Heart left ventricle (tissue), 13 donors: ENCODE measurements at regions not wholly inside any gene's neighbourhood (a gene's known extent, or its start where the extent isn't known, plus 50 kb on each side); places are given as distances from the start of the nearest gene placed in this dataset.

Source experiments
- POLR2A ChIP-seq, 2 donors: fragments of 450-650 bp; IDR thresholded peaks; one replicate each; pipeline ENCODE4 v1.6.1; 2017; ENCODE audit warnings: antibody characterized with exemption in 2 of 2, mild to moderate bottlenecking in 2 of 2, moderate library complexity in 2 of 2
- TF ChIP-seq, protein P1 (sequence below), 12 donors: fragments of 200-600 bp; sonication (generic) in 4 of 12; IDR thresholded peaks; one replicate each; pipeline versions ENCODE4 v1.5.0 to v1.8.0; 2018 to 2022; ENCODE audit warnings: antibody characterized with exemption in 12 of 12, mild to moderate bottlenecking in 5 of 12
- donor health status: ischemic (EF 13 %, LVEDD 7.1; RV severe dilation, severe dysfunction).
- donor health status: DM: no; HTN: yes; CAD: no.
- donor health status: DM: no; HTN: no; CAD: no.
- donor health status: ischemic (EF 25% LVEDD 6.9; RV normal size, moderate dysfunction).
- donor health status: ischemic (EF 25% LVEDD 5.7; RV mildly dilated, moderate dysfunction).
- donor health status: ischemic (EF 35%, LVEDD 5.7; RV mildly dilated, moderate dysfunction).
- donor health status: nonischemic (EF 11% LVEDD 7.7; RV severe dilation, severe dysfunction).
- donor health status: DM: yes; HTN: yes; CAD: no.
- donor health status: PGD.
- donor health status: ischemic (EF 29% LVEDD 5.4; RV normal size, mild dysfunction).
- donor health status: nonischemic (EF 23%, LVEDD 6.1; RV moderate dilation, normal function).

DNA sequence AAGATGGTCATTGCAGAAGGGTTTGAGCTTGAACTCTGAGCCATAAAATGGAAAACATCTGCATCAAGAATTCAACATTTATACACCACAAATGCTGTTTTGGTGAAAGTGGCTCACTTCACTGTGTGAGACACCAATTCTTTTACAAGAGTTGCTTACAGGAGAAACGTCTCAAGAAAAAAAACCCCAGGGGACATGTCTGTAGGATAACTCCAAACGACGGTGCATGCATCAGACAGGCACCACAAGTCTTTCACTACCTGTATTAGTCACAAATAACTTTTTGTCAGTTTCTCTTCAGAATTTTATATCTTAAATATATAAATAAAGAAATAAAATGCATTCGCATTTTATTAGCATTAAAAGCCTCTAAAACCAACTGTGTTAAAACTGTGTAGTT, 164.3 kb downstream of the EFHB start:
- TF ChIP-seq, protein P1, sequence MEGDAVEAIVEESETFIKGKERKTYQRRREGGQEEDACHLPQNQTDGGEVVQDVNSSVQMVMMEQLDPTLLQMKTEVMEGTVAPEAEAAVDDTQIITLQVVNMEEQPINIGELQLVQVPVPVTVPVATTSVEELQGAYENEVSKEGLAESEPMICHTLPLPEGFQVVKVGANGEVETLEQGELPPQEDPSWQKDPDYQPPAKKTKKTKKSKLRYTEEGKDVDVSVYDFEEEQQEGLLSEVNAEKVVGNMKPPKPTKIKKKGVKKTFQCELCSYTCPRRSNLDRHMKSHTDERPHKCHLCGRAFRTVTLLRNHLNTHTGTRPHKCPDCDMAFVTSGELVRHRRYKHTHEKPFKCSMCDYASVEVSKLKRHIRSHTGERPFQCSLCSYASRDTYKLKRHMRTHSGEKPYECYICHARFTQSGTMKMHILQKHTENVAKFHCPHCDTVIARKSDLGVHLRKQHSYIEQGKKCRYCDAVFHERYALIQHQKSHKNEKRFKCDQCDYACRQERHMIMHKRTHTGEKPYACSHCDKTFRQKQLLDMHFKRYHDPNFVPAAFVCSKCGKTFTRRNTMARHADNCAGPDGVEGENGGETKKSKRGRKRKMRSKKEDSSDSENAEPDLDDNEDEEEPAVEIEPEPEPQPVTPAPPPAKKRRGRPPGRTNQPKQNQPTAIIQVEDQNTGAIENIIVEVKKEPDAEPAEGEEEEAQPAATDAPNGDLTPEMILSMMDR (IDR thresholded peaks at IDR 0.05), result no peak
- no peak for TF ChIP-seq POLR2A (IDR thresholded peaks at IDR 0.05)
